Uterus (tissue), 3 donors: ENCODE measurements at regions not wholly inside any gene's neighbourhood (a gene's known extent, or its start where the extent isn't known, plus 50 kb on each side); places are given as distances from the start of the nearest gene placed in this dataset.

Source experiments
- DNase-seq, 2 donors: peaks; one replicate each; pipeline ENCODE4 v3.0.0-alpha.2; 2019 to 2020
- H3K27ac ChIP-seq, 2 donors: fragments of 200-600 bp; sonication (generic); 1 replicate in 1 of 2; 2 replicates in 1 of 2; pipeline ENCODE4 v1.5.1; 2016 to 2018
- H3K27me3 ChIP-seq, 2 donors: fragments of 200-600 bp; sonication (generic); one replicate each; pipeline ENCODE4 v1.5.1; 2018 to 2019; ENCODE audit warnings: control low read depth in 1 of 2
- H3K36me3 ChIP-seq, 2 donors: fragments of 200-600 bp; sonication (generic); one replicate each; pipeline ENCODE4 v1.5.1; 2019; ENCODE audit warnings: control low read depth in 1 of 2
- H3K4me1 ChIP-seq, 2 donors: fragments of 200-600 bp; sonication (generic); one replicate each; pipeline ENCODE4 v1.5.1; 2018 to 2019; ENCODE audit warnings: control low read depth in 1 of 2
- H3K4me3 ChIP-seq, 2 donors: fragments of 200-600 bp; sonication (generic); 1 replicate in 1 of 2; 2 replicates in 1 of 2; pipeline ENCODE4 v1.5.1; 2018 to 2019; ENCODE audit warnings: mild to moderate bottlenecking in 1 of 2
- H3K9me3 ChIP-seq, 2 donors: fragments of 200-600 bp; sonication (generic); one replicate each; pipeline ENCODE4 v1.5.1; 2019; ENCODE audit warnings: control low read depth in 1 of 2
- CTCF ChIP-seq, 4 experiments: fragments of 200-600 bp in 2 of 4; fragments of 450-650 bp in 2 of 4; sonication (generic) in 2 of 4; IDR thresholded peaks; one replicate each; pipeline ENCODE4 v1.5.1; 2016 to 2019; ENCODE audit warnings: antibody characterized with exemption in 4 of 4, mild to moderate bottlenecking in 2 of 4, moderate library complexity in 1 of 4
- POLR2A ChIP-seq, 2 donors: fragments of 450-650 bp; IDR thresholded peaks; one replicate each; pipeline ENCODE4 v1.6.1; 2016; ENCODE audit warnings: antibody characterized with exemption in 2 of 2, mild to moderate bottlenecking in 1 of 2, moderate library complexity in 1 of 2
- intact Hi-C: fragments of 100-400 bp; cut with DNase I; formaldehyde crosslinking; loops from one replicate; pipeline ENCODE4 v1.15.1; 2023; ENCODE audit warnings: low total_unique reads
- donor health status: DM: yes; HTN: yes; CAD: no.

GRCh38 chr17:72233986-72234385 lies 113.2 kb downstream of the SOX9 start:
- Histone ChIP-seq H3K4me3 (no peak overlapping the region), H3K36me3 (no peaks in the 10 kb centered on the region), H3K27me3 (peaks cover 0 to 6% of the 10 kb centered on the region in 2 donors), H3K27ac (no peak overlapping the region), H3K4me1 (no peaks in the 10 kb centered on the region), H3K9me3 (no peaks in the 10 kb centered on the region)
- no peak for DNase-seq
- intact Hi-C loops, result no loop called here
- TF ChIP-seq CTCF (IDR thresholded peaks at IDR 0.05) (no peak), POLR2A (IDR thresholded peaks at IDR 0.05) (no peak)

GRCh38 chr17:72234985-72235384 lies 114.2 kb downstream of the SOX9 start:
- no peak for TF ChIP-seq POLR2A (IDR thresholded peaks at IDR 0.05)
- TF ChIP-seq CTCF (IDR thresholded peaks at IDR 0.05), result no peak
- no peaks in the 10 kb centered on the region for H3K4me1 ChIP-seq

GRCh38 chr17:72236980-72237633 lies 116.3 kb downstream of the SOX9 start:
- no peak for TF ChIP-seq POLR2A (IDR thresholded peaks at IDR 0.05)
- TF ChIP-seq CTCF (IDR thresholded peaks at IDR 0.05), result no peak
- no peak for DNase-seq
- H3K9me3 ChIP-seq, result no peaks in the 10 kb centered on the region
- peaks cover 0 to 6% of the 10 kb centered on the region in 2 donors for H3K27me3 ChIP-seq
- no peaks in the 10 kb centered on the region for H3K4me1 ChIP-seq
- H3K27ac ChIP-seq, result no peak overlapping the region
- no peaks in the 10 kb centered on the region for H3K36me3 ChIP-seq
- no peak overlapping the region for H3K4me3 ChIP-seq
- intact Hi-C loops, result no loop called here

More at GRCh38 chr17:72234985-72235384, 114.2 kb downstream of the SOX9 start:
- Histone ChIP-seq H3K36me3 (no peaks in the 10 kb centered on the region), H3K4me3 (no peak overlapping the region), H3K27ac (no peak overlapping the region), H3K27me3 (peaks cover 0 to 6% of the 10 kb centered on the region in 2 donors), H3K9me3 (no peaks in the 10 kb centered on the region)
- DNase-seq, result no peak
- intact Hi-C loops, result no loop called here

- Histone ChIP-seq H3K4me3 (no peak overlapping the region), H3K27me3 (peaks cover 0 to 6% of the 10 kb centered on the region in 2 donors), H3K27ac (no peak overlapping the region), H3K9me3 (no peaks in the 10 kb centered on the region), H3K36me3 (no peaks in the 10 kb centered on the region), H3K4me1 (no peaks in the 10 kb centered on the region)
- DNase-seq, result no peak
- intact Hi-C loops, result no loop called here
- TF ChIP-seq POLR2A (IDR thresholded peaks at IDR 0.05), result no peak
- no peak for TF ChIP-seq CTCF (IDR thresholded peaks at IDR 0.05)
Measured at GRCh38 chr17:72238157-72238673, 117.4 kb downstream of the SOX9 start.

GRCh38 chr17:72239548-72239947 lies 118.7 kb downstream of the SOX9 start:
- Histone ChIP-seq H3K4me1 (no peaks in the 10 kb centered on the region), H3K4me3 (no peak overlapping the region), H3K36me3 (no peaks in the 10 kb centered on the region), H3K27me3 (peaks cover 0 to 6% of the 10 kb centered on the region in 2 donors), H3K9me3 (no peaks in the 10 kb centered on the region), H3K27ac (no peak overlapping the region)
- TF ChIP-seq CTCF (IDR thresholded peaks at IDR 0.05) (no peak), POLR2A (IDR thresholded peaks at IDR 0.05) (no peak)
- intact Hi-C loops, result no loop called here
- DNase-seq, result no peak
